HUES6 (cell line): ENCODE measurements at regions not wholly inside any gene's neighbourhood (a gene's known extent, or its start where the extent isn't known, plus 50 kb on each side); places are given as distances from the start of the nearest gene placed in this dataset.

Experiments used
- H3K27ac ChIP-seq: 2 replicates; pipeline ENCODE4 v1.7.0; 2013; ENCODE audit warnings: low read depth, mild to moderate bottlenecking, low read length, inconsistent platforms
- H3K27me3 ChIP-seq: 2 replicates; pipeline ENCODE4 v1.6.1; 2013; ENCODE audit warnings: low read length; ENCODE audit not compliant: control insufficient read depth, insufficient read depth
- H3K36me3 ChIP-seq: 2 replicates; pipeline ENCODE4 v1.6.1; 2013; ENCODE audit warnings: low read length; ENCODE audit not compliant: control insufficient read depth, insufficient read depth
- H3K4me1 ChIP-seq: 2 replicates; pipeline ENCODE4 v1.6.1; 2013; ENCODE audit warnings: low read length; ENCODE audit not compliant: control insufficient read depth, insufficient read depth
- H3K4me3 ChIP-seq: 2 replicates; pipeline ENCODE4 v1.5.1; 2013; ENCODE audit warnings: low read depth, low read length
- H3K9ac ChIP-seq: one replicate; pipeline ENCODE4 v1.6.1; 2013; ENCODE audit warnings: mild to moderate bottlenecking, low read length
- H3K9me3 ChIP-seq: 2 replicates; pipeline ENCODE4 v1.6.1; 2013; ENCODE audit warnings: low read depth, low read length; ENCODE audit not compliant: control insufficient read depth, insufficient read depth

DNA sequence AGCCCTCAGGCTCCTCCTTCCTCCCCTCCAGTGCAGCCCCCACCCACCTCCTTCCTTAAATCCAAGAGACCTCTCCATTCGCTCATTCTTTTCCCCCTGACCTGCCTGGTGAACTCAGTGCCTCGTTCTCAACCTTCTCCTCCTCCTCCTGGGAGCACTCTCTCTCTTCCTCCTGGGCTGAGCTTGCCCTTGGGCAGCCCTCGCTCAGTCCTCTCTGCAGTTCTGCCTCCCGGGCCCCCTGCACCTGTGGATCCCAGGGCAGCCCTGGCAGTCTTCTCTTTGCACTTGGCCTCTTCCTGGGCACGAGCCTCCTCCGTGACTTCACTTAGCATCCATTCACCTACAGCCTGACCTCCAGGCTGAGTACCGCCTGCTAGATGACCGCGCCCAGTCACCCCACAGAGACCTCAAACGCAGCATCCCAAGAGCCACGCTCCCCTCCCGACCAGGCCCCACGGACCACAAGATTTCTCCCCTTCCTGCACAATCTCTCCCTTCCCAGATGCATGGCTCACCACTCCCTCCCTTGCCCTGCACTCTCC is 58.9 kb upstream of the ID2 start:
- Histone ChIP-seq H3K9me3 (no peaks in the 10 kb centered on the region), H3K27ac (no peak overlapping the region), H3K9ac (no peak overlapping the region), H3K4me3 (no peak overlapping the region), H3K4me1 (peaks cover 4% of the 10 kb centered on the region; the same call in 1 of the 2 replicates), H3K27me3 (no peaks in the 10 kb centered on the region), H3K36me3 (no peaks in the 10 kb centered on the region)

DNA sequence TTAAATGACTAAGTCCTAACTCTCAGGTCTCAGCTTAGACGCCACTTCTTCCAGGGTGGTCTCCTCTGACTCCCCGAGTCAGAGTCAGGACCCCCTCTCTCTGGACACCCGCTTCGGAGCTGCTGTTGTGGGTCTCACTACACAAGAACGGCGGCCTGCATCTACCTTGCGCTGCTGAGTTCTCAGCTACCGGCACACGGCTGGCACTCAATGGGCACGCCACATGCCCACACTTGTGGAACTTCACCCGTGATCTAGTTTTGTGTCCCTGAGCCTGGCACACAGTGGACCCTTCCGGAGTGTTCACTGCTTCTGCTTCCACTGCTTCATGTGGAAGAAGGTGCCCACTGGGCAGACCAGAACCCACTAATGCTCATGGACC is 58.3 kb upstream of the ID2 start:
- no peaks in the 10 kb centered on the region for H3K9me3 ChIP-seq
- no peak overlapping the region for H3K27ac ChIP-seq
- no peaks in the 10 kb centered on the region for H3K36me3 ChIP-seq
- H3K4me1 ChIP-seq, result peaks cover 10% of the 10 kb centered on the region
- H3K4me3 ChIP-seq, result no peak overlapping the region
- no peaks in the 10 kb centered on the region for H3K27me3 ChIP-seq
- H3K9ac ChIP-seq, result no peak overlapping the region

DNA sequence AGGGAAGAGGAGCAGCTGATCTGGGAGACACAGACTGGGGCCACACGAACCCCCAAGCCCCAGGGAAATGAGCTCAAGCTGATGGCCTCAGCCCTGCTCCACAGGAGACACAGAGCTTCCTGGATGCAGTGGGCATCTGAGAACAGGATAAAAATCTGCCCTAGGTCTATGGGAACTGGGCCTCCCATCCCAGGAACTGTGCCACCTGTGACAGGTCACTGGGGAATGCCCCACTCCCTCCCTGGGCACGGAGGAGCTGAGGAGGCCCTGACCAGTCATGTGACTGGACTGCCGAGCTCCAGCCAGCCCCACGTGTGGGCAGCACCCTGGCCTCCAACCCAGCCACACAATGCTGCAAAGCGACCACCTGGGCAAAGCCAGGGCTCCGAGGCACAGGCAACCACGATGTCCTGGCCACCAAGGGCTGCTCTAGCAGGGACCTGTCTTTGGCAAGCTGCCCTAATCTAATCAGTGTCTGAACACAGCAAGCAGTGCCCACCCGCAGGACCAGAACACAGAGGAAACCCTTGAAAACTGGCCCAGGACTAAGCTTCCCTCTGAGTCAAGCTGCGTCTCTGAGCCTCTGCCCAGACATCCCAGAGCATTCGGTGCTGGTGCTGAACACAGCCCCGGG is 57.8 kb upstream of the ID2 start:
- Histone ChIP-seq H3K27me3 (no peaks in the 10 kb centered on the region), H3K27ac (no peak overlapping the region), H3K9ac (no peak overlapping the region), H3K4me3 (no peak overlapping the region), H3K9me3 (no peaks in the 10 kb centered on the region), H3K4me1 (peaks cover 14% of the 10 kb centered on the region), H3K36me3 (no peaks in the 10 kb centered on the region)

DNA sequence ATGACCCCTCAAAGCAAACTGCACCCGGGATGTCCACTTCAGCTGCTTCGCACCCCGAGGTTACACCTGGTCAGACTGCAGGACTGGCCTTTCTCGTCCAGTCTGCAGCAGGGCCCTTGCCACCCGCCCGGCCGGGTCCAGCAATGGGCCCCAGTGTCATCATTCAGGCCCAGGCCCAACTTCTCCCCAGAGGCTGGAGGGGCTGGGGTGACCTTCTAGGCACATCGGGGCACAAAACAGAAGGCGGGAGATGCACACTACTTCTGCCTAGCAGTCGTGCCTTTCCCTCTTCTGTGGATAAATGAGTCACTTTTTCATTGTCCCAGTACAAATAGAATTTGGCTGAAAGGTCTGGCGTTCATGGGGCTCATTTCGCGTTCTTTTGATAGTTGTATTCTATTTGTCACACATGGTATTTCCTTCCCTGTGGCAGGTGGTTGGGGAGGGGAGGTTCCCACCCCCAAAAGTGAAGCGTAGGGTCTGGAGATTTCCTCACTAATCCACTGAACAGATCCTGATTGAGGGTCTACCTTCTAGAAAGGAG is 56.9 kb upstream of the ID2 start:
- H3K9me3 ChIP-seq, result no peaks in the 10 kb centered on the region
- no peak overlapping the region for H3K27ac ChIP-seq
- no peaks in the 10 kb centered on the region for H3K27me3 ChIP-seq
- no peak overlapping the region for H3K4me3 ChIP-seq
- no peak overlapping the region for H3K9ac ChIP-seq
- H3K4me1 ChIP-seq, result peaks cover 14% of the 10 kb centered on the region
- no peaks in the 10 kb centered on the region for H3K36me3 ChIP-seq

DNA sequence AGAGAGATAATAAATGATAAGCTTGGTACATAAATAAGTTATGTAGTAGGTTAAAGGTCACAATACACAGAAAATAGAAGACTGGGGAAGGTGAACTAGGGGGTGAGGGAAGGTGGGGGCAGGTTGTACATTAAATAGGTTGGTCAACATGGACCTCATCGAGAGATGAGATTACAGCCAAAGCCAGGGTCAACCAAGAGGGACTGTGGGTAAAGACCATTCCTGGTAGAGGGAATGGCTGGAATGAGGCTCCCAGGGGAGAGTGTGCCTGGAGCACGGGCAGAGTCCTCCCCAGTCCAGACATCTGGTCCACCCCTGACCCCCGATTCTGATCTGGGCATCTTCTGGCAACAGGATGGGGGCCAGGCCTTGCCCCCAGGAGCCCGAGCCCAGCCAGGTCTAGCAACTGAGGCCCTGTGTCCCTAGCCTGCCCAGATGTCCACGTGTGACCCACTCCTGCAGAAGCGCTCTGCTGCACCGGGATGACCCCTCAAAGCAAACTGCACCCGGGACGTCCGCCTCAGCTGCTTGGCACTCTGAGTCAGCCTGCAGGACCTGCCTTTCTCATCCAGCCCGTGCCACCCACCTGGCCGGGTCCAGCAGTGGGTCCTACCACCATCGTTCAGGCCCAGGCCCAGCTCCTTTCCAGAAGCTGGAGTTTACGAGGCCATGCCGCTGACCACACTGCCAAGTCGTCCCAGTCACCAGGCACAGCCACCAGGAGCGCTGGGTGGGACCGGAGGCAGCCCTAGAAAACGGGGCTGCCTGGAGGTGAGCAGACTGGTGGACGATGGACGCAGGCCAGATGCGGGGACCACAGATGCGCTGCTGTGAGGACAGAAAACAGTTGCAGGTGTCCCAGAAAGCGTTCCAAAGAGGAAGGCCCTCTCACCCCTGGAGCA is 56.2 kb upstream of the ID2 start:
- Histone ChIP-seq H3K36me3 (no peaks in the 10 kb centered on the region), H3K4me1 (peaks cover 16% of the 10 kb centered on the region), H3K4me3 (no peak overlapping the region), H3K27ac (no peak overlapping the region), H3K9me3 (no peaks in the 10 kb centered on the region), H3K27me3 (no peaks in the 10 kb centered on the region), H3K9ac (no peak overlapping the region)

DNA sequence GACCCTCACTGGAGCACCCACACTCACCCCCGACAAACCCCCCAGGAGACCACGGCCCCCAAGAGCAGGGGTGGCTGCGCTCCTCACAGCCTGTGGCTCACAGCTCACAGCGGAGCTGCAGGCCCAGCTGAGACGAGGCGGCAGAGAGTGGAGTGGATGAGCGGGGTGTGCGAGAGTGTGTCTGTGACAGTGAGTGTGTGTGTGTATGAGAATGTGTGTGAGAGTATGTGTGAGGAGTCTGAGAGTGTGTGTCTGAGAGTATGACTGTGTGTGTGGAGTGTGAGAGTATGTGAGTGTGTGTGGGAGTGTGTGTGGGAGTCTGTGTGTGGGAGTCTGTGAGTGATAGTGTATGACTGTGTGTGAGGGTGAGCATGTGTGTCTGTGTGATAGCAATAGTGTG is 55.3 kb upstream of the ID2 start:
- no peak overlapping the region for H3K9ac ChIP-seq

DNA sequence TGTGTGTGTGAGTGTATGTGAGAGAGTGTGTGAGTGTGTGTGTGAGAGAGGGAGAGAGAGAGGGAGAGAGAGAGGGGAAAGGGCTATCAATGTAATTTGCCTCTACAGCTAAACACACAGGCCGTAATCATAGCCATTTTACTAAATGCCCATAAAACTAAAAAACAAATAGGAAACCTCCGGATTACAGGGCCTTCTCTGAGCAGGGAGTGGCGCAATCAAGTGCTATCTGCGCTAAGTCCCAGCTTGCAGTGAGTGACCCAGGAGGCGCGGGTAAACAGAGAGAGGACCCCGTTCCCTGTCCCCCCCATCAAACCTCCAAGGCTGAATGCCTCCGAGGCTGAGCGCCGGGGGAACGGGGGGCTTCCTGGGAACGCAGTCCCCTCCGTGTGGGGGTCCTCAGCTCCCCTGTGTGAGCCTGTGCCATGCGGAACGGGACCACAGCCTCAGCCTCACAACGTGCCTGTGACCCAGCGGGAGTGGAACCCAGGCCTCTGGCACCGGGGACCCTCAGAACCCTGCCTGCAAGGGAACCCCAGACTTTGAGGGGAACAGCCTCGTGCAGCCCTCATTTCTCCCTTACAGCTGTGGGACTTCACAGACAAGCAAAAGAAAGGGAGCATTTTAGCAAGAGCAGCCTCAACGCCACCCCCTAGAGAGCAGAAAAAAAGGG is 54.7 kb upstream of the ID2 start:
- H3K4me3 ChIP-seq, result no peak overlapping the region
- H3K4me1 ChIP-seq, result peaks cover 23% of the 10 kb centered on the region
- no peaks in the 10 kb centered on the region for H3K9me3 ChIP-seq
- H3K9ac ChIP-seq, result no peak overlapping the region
- H3K36me3 ChIP-seq, result no peaks in the 10 kb centered on the region
- H3K27ac ChIP-seq, result no peak overlapping the region
- H3K27me3 ChIP-seq, result no peaks in the 10 kb centered on the region

More for the DNA sequence above, 55.3 kb upstream of the ID2 start:
- H3K4me1 ChIP-seq, result peaks cover 23% of the 10 kb centered on the region
- no peaks in the 10 kb centered on the region for H3K9me3 ChIP-seq
- no peak overlapping the region for H3K4me3 ChIP-seq
- no peaks in the 10 kb centered on the region for H3K27me3 ChIP-seq
- H3K36me3 ChIP-seq, result no peaks in the 10 kb centered on the region
- no peak overlapping the region for H3K27ac ChIP-seq

DNA sequence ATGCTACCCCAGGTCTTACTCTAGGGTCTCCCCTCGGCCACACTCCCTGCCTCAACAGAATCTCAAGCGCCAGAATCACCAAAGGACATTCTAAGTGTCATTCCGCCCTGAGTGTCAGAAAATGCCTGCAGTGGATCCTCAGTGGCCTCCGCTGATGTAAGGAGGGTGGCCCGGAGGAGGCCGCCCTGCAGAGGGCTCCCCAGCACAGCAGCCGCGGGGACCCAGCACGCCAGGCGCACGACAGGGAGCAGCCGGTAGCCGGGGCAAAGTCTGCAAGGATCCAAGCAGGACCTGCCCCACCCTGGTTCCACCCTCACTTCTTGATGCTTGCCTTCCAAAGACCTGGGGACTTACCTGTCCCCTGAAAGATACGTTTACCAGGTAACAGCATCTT is 54.2 kb upstream of the ID2 start:
- Histone ChIP-seq H3K27me3 (no peaks in the 10 kb centered on the region), H3K9me3 (no peaks in the 10 kb centered on the region), H3K4me1 (peaks cover 23% of the 10 kb centered on the region), H3K36me3 (no peaks in the 10 kb centered on the region), H3K27ac (no peak overlapping the region), H3K9ac (no peak overlapping the region), H3K4me3 (no peak overlapping the region)

DNA sequence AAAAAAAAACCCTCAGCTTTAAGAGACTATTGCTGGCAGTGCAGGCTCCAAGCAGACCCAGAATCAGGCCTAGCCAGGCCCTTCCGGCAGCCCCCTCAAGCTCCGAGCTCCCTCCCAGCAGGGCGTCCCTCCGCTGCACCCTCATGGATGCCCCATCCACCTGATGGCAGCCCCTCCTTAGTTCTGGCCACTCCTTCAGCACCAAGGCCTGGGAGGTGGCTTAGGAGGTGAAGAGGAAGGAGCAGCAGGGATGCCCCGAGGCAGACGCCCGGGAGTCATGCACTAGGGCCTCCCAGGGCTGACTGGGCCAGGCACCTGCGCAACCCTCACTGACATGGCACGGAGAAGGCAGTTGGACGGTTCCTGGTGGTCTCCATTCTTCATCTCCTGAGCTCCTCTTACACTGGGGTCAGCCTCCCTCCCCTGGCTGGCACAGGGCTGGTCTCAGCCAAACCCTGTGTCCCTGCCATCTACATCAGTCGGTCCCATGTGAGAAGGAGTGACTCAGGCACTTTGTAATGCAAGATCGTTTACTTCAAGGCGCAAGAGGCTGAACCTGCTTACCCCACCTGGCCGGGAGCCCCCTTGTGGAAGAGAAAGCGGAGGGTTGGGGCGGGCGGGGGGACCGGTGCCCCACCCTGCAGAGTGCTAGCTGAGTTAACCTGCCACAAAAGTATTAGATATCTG is 53.5 kb upstream of the ID2 start:
- no peaks in the 10 kb centered on the region for H3K27me3 ChIP-seq
- no peak overlapping the region for H3K27ac ChIP-seq
- no peak overlapping the region for H3K4me3 ChIP-seq
- H3K36me3 ChIP-seq, result no peaks in the 10 kb centered on the region
- H3K9me3 ChIP-seq, result no peaks in the 10 kb centered on the region
- peaks cover 23% of the 10 kb centered on the region for H3K4me1 ChIP-seq
- H3K9ac ChIP-seq, result no peak overlapping the region

DNA sequence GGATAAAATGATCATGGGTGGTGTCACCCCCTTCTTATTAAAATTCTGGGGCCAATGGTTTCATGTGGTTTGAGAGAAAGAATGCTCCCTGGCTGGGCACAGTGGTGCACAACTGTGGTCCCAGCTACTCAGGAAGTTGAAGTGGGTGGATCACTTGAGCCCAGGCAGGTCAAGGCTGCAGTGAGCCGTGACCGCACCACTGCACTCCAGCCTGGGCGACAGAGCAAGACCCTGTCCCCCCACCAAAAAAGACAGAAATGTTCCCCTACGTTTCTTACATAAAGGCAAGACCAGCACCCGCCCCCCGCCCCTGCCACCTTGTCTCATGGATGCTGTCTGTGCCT is 53.0 kb upstream of the ID2 start:
- H3K4me3 ChIP-seq, result no peak overlapping the region
- peaks cover 23% of the 10 kb centered on the region for H3K4me1 ChIP-seq
- H3K36me3 ChIP-seq, result no peaks in the 10 kb centered on the region
- no peaks in the 10 kb centered on the region for H3K9me3 ChIP-seq
- no peak overlapping the region for H3K27ac ChIP-seq
- H3K27me3 ChIP-seq, result no peaks in the 10 kb centered on the region
- no peak overlapping the region for H3K9ac ChIP-seq
